AG20443 (cell line): ENCODE measurements at regions not wholly inside any gene's neighbourhood (a gene's known extent, or its start where the extent isn't known, plus 50 kb on each side); places are given as distances from the start of the nearest gene placed in this dataset.
"Not testable (repeated sequence)": the region's sequence is repeated elsewhere in the genome, so short reads cannot be mapped to it uniquely, and the experiment has no call there.

ENCODE experiments used
- DNase-seq: peaks from one replicate; pipeline ENCODE4 v3.0.0; 2012; ENCODE audit warnings: low spot score, mixed read lengths

- DNase-seq, result no peak
Observed at GRCh38 chr1:177891809-177892208, 78.0 kb downstream of the SEC16B start.

GRCh38 chr1:177890479-177890878 is 79.4 kb downstream of the SEC16B start:
- DNase-seq, result no peak

GRCh38 chr1:177884479-177885021 is 85.3 kb downstream of the SEC16B start:
- peak; percentile 30 for DNase-seq

GRCh38 chr1:177883581-177883980 is 86.3 kb downstream of the SEC16B start:
- no peak for DNase-seq

- DNase-seq, result no peak
Observed at GRCh38 chr1:177880339-177880891, 89.4 kb downstream of the SEC16B start.

GRCh38 chr1:177877086-177877485 is 92.8 kb downstream of the SEC16B start:
- DNase-seq, result no peak

- DNase-seq, result peak; percentile 83
Observed at GRCh38 chr1:177873238-177873637, 96.6 kb downstream of the SEC16B start.

- DNase-seq, result no peak
Observed at GRCh38 chr1:177872308-177872900, 97.5 kb downstream of the SEC16B start.

GRCh38 chr1:177871613-177872307 is 98.1 kb downstream of the SEC16B start:
- no peak for DNase-seq

GRCh38 chr1:177869586-177869985 is 100.3 kb downstream of the SEC16B start:
- DNase-seq, result no peak

GRCh38 chr1:177869011-177869410 is 100.8 kb downstream of the SEC16B start:
- DNase-seq, result not testable (repeated sequence)

GRCh38 chr1:177865807-177866206 is 104.1 kb downstream of the SEC16B start:
- DNase-seq, result no peak

- no peak for DNase-seq
Observed at GRCh38 chr1:177864538-177865305, 105.1 kb downstream of the SEC16B start.

GRCh38 chr1:177863796-177864195 is 106.1 kb downstream of the SEC16B start:
- DNase-seq, result no peak

- no peak for DNase-seq
Observed at GRCh38 chr1:177862916-177863315, 106.9 kb downstream of the SEC16B start.

GRCh38 chr1:177859572-177859971 is 110.3 kb downstream of the SEC16B start:
- DNase-seq, result no peak

- DNase-seq, result peak; percentile 61
Observed at GRCh38 chr1:177858332-177858821, 111.5 kb downstream of the SEC16B start.

- DNase-seq, result no peak
Observed at GRCh38 chr1:177857285-177857684, 112.6 kb downstream of the SEC16B start.

- DNase-seq, result no peak
Observed at GRCh38 chr1:177854951-177855350, 114.9 kb downstream of the SEC16B start.

GRCh38 chr1:177849579-177850290 is 120.1 kb downstream of the SEC16B start:
- no peak for DNase-seq

- DNase-seq, result peak; percentile 42
Observed at GRCh38 chr1:177849130-177849529, 120.7 kb downstream of the SEC16B start.

GRCh38 chr1:177848577-177848976 is 121.3 kb downstream of the SEC16B start:
- DNase-seq, result peak; percentile 31
